Activated naive CD4-positive, alpha-beta T cell treated with anti-CD3 and anti-CD28 coated beads, Interleukin-2, amount 10 ng/mL, durations not matched to agents 7 days and 5 days (primary cell): ENCODE measurements at regions not wholly inside any gene's neighbourhood (a gene's known extent, or its start where the extent isn't known, plus 50 kb on each side); places are given as distances from the start of the nearest gene placed in this dataset.
"Not testable (repeated sequence)": the region's sequence is repeated elsewhere in the genome, so short reads cannot be mapped to it uniquely, and the experiment has no call there.

Experiments
- CTCF ChIA-PET: fragments of 350-600 bp; sonication (Branson Sonifier 250); formaldehyde crosslinking; loops from one replicate; lab custom pipeline; 2021; ENCODE audit warnings: antibody characterized with exemption; lab: Charles Lee
- DNase-seq: peaks from one replicate; pipeline ENCODE4 v3.0.0-alpha.2; 2020
- H3K27ac Mint-ChIP-seq: one replicate; pipeline ENCODE4 v1.8.0; 2021; ENCODE audit warnings: mild to moderate bottlenecking, moderate library complexity, mixed read lengths
- H3K27me3 Mint-ChIP-seq: one replicate; pipeline ENCODE4 v1.8.0; 2021; ENCODE audit warnings: mild to moderate bottlenecking, mixed read lengths
- H3K36me3 Mint-ChIP-seq: one replicate; pipeline ENCODE4 v1.8.0; 2021; ENCODE audit warnings: mixed read lengths
- H3K4me1 Mint-ChIP-seq: one replicate; pipeline ENCODE4 v1.8.0; 2021; ENCODE audit warnings: mixed read lengths
- H3K4me3 Mint-ChIP-seq: one replicate; pipeline ENCODE4 v1.8.0; 2021; ENCODE audit warnings: mild to moderate bottlenecking, moderate library complexity, mixed read lengths
- H3K9me3 Mint-ChIP-seq: one replicate; pipeline ENCODE4 v1.8.0; 2021; ENCODE audit warnings: mixed read lengths

DNA sequence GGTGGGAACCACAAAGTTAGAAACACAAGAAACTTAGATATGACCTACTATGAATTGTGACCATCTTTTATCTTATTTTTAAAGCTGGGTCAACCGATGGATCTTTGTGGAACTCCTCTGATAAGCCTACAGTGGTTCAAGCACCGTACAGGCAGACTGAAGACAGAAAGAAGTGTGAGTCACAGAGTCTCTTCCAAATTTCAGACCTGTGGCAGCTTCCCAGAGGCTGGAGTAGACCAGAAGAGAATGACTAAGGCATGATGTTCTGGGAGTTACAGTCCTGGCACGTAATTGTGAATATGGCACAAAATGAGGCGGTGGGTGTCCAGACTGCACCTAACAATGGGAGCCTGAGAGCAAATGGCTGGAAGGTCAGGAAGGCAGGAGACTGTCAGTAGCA is 70.0 kb downstream of the LMO4 start:
- no peaks in the 10 kb centered on the region for H3K9me3 Mint-ChIP-seq
- no peaks in the 10 kb centered on the region for H3K36me3 Mint-ChIP-seq
- no peak for DNase-seq
- H3K27ac Mint-ChIP-seq: no peak overlapping the region
- no peak overlapping the region for H3K4me3 Mint-ChIP-seq
- CTCF ChIA-PET: no interaction called here
- H3K27me3 Mint-ChIP-seq: peaks cover 17% of the 10 kb centered on the region
- peaks cover 1% of the 10 kb centered on the region for H3K4me1 Mint-ChIP-seq

GRCh38 chr1:87399264-87399663 is 70.6 kb downstream of the LMO4 start:
- Mint-ChIP-seq H3K27ac (no peak overlapping the region), H3K4me3 (no peak overlapping the region), H3K36me3 (no peaks in the 10 kb centered on the region), H3K27me3 (peaks cover 19% of the 10 kb centered on the region), H3K4me1 (peaks cover 7% of the 10 kb centered on the region), H3K9me3 (no peaks in the 10 kb centered on the region)
- no peak for DNase-seq
- CTCF ChIA-PET: no interaction called here

- H3K36me3 Mint-ChIP-seq: no peaks in the 10 kb centered on the region
- H3K9me3 Mint-ChIP-seq: no peaks in the 10 kb centered on the region
- CTCF ChIA-PET: no interaction called here
- H3K4me3 Mint-ChIP-seq: no peak overlapping the region
- DNase-seq: no peak
- H3K27me3 Mint-ChIP-seq: peaks cover 19% of the 10 kb centered on the region
- H3K27ac Mint-ChIP-seq: no peak overlapping the region
- H3K4me1 Mint-ChIP-seq: peaks cover 12% of the 10 kb centered on the region
Measured at GRCh38 chr1:87399701-87400100, 71.0 kb downstream of the LMO4 start.

GRCh38 chr1:87400813-87401212 is 72.1 kb downstream of the LMO4 start:
- DNase-seq: no peak
- H3K4me3 Mint-ChIP-seq: no peak overlapping the region
- CTCF ChIA-PET: no interaction called here

GRCh38 chr1:87402241-87403002 is 73.7 kb downstream of the LMO4 start:
- Mint-ChIP-seq H3K27me3 (peaks cover 21% of the 10 kb centered on the region), H3K9me3 (peaks cover 2% of the 10 kb centered on the region), H3K27ac (no peak overlapping the region), H3K36me3 (no peaks in the 10 kb centered on the region), H3K4me1 (peaks cover 22% of the 10 kb centered on the region), H3K4me3 (no peak overlapping the region)
- CTCF ChIA-PET: no interaction called here
- DNase-seq: no peak

More at GRCh38 chr1:87400813-87401212, 72.1 kb downstream of the LMO4 start:
- H3K4me1 Mint-ChIP-seq: peaks cover 22% of the 10 kb centered on the region
- no peaks in the 10 kb centered on the region for H3K36me3 Mint-ChIP-seq
- H3K27me3 Mint-ChIP-seq: peaks cover 25% of the 10 kb centered on the region
- H3K9me3 Mint-ChIP-seq: peaks cover 2% of the 10 kb centered on the region
- H3K27ac Mint-ChIP-seq: no peak overlapping the region

DNA sequence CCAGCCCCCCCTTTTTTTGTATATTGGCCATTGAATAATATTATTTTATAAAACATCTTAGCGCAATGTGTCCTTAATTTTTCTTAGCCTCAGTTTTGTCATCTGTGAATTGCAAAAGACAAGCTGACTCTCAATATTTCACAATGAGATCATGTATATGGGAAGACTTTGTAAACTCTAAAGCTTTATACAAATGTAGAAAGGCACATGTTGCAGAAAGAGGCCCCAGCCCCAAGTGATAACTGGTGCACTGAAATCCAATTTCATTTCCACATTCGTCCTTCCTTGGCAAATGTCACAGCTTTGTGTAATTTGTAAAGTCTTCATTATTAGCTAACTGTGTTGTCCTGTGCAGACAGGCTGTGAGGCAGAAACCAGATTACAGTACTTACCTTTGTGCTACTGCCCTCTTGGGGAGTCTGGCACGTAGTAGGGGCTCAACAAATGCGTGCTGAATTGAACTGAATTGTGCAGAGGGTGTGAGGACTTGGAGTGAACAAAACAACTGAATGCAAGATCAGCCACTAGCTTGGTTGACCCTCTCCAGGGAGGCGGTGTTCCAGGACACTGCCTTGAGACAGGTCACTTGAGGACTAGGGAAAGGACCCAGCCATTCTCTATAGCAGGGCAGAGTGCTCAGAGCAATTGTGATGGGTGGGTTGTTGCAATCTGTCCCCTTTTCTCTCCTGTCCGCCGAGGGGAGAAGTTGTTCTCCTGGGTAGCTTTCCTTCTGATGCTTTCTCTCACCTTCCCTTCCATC is 74.6 kb downstream of the LMO4 start:
- no peak overlapping the region for H3K4me3 Mint-ChIP-seq
- H3K9me3 Mint-ChIP-seq: peaks cover 2% of the 10 kb centered on the region
- H3K27ac Mint-ChIP-seq: no peak overlapping the region
- H3K27me3 Mint-ChIP-seq: peaks cover 17% of the 10 kb centered on the region
- CTCF ChIA-PET: no interaction called here
- H3K4me1 Mint-ChIP-seq: peaks cover 22% of the 10 kb centered on the region
- DNase-seq: no peak
- no peaks in the 10 kb centered on the region for H3K36me3 Mint-ChIP-seq

- Mint-ChIP-seq H3K4me3 (no peak overlapping the region), H3K27me3 (peaks cover 19% of the 10 kb centered on the region), H3K4me1 (peaks cover 22% of the 10 kb centered on the region), H3K36me3 (no peaks in the 10 kb centered on the region), H3K9me3 (peaks cover 2% of the 10 kb centered on the region), H3K27ac (no peak overlapping the region)
- peak; percentile 33 for DNase-seq
- CTCF ChIA-PET: no interaction called here
Measured at GRCh38 chr1:87404296-87404695, 75.6 kb downstream of the LMO4 start.

- H3K27me3 Mint-ChIP-seq: peaks cover 17% of the 10 kb centered on the region
- no peak for DNase-seq
- H3K36me3 Mint-ChIP-seq: no peaks in the 10 kb centered on the region
- H3K9me3 Mint-ChIP-seq: peaks cover 2% of the 10 kb centered on the region
- H3K27ac Mint-ChIP-seq: no peak overlapping the region
- CTCF ChIA-PET: no interaction called here
- H3K4me3 Mint-ChIP-seq: no peak overlapping the region
- H3K4me1 Mint-ChIP-seq: peaks cover 23% of the 10 kb centered on the region
Measured at GRCh38 chr1:87408665-87409248, 80.1 kb downstream of the LMO4 start.

DNA sequence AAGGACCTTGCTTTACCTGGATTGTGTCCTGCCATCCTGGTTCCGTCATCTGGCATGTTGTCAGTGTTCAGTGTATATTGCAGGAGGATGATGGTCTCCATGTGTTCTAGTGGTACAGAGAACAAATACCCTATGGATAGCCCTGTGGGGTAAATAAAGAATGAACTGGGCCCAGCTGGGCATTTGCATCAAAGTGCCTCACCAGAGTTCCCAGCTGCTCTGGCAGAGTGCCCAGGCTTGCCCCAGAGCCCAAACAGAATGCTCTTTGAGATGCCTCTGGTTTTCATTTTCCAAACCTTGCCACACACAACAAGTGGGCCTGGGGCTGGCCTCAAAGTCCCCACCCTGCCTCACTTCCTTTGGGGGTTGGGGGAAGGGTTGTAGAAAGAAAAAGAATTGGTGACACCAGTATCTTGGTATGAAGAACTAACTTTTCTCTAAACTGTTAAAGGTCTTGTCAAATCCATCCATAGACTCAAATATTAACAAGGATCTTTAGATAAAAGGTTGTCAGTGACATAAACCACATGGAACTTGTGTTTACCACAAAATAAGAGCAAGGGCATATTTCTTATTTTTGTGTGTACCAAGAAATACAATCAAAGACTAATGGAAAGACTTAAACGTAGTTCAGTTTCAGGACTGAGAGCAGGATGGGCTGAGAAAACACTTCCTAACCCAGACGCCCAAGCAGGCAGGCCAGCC is 82.2 kb downstream of the LMO4 start:
- H3K36me3 Mint-ChIP-seq: no peaks in the 10 kb centered on the region
- no peak overlapping the region for H3K4me3 Mint-ChIP-seq
- DNase-seq: no peak
- peaks cover 10% of the 10 kb centered on the region for H3K27me3 Mint-ChIP-seq
- peaks cover 3% of the 10 kb centered on the region for H3K4me1 Mint-ChIP-seq
- no peaks in the 10 kb centered on the region for H3K9me3 Mint-ChIP-seq
- CTCF ChIA-PET: interaction anchor here (1.0 kb wide), 1 partner anchor 85 kb away, joined by 3 read pairs; no protein-coding TSS in a partner anchor
- no peak overlapping the region for H3K27ac Mint-ChIP-seq

DNA sequence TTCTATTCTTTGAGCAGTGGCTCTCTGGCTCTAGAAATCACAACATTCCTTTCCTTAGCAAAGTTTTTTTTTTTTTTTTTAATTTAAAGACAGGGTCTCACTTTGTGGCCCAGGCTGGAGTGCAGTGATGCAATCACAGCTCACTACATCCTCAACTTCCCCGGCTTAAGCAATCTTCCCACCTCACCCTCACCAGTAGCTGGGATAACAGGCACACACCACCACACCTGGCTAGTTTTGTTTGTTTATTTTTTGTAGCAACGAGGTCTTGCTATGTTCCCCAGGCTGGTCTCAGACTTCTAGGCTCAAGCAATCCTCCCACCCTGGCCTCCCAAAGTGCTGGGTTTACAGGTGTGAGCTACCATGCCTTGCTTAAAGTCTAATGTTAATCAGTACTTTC is 85.2 kb downstream of the LMO4 start:
- H3K9me3 Mint-ChIP-seq, H3K27me3 Mint-ChIP-seq, H3K36me3 Mint-ChIP-seq, H3K27ac Mint-ChIP-seq, CTCF ChIA-PET, H3K4me1 Mint-ChIP-seq, H3K4me3 Mint-ChIP-seq, DNase-seq: not testable (repeated sequence)

DNA sequence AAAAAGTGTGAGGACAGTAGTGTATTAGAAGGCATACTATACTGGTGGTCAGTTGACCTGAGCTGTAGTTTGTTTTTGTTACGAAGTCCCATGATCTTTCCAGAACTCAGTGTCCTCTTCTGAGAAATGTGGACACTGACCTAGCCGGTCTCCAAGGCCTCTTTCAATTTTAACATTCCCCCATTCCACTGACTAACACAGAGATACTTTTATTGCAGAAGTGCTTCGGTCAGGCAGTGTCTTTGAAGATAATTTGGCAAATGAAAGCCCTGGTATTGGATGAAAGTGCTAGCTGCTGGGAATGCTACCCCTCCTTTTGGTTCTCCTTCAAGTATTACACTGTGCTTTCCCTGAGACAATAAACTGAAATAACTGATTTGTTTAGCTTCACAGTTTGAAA is 89.4 kb downstream of the LMO4 start:
- H3K36me3 Mint-ChIP-seq: no peaks in the 10 kb centered on the region
- CTCF ChIA-PET: interaction anchor here (0.6 kb wide), 1 partner anchor 11 kb away, joined by 3 read pairs; no protein-coding TSS in a partner anchor
- DNase-seq: no peak
- no peaks in the 10 kb centered on the region for H3K4me1 Mint-ChIP-seq
- H3K9me3 Mint-ChIP-seq: no peaks in the 10 kb centered on the region
- H3K27me3 Mint-ChIP-seq: no peaks in the 10 kb centered on the region
- H3K4me3 Mint-ChIP-seq: no peak overlapping the region
- no peak overlapping the region for H3K27ac Mint-ChIP-seq

DNA sequence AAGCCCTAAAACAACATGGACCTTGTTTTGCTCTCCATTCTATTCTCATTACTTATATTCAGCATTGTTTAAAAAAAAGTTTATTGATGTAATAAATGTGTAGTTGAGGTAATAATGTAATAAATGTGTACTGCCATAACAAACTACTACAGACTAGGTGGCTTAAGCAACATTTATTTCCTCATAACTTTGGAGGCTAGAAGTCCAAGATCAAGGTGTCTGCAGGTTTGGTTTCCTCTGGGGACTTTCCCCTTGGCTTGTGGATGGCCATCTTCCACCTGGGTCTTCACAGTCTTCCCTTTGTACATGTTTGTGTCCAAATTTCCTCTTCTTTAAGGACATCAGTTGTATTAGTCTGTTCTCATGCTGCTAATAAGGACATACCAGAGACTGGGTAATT is 93.1 kb downstream of the LMO4 start:
- Mint-ChIP-seq H3K27ac (no peak overlapping the region), H3K27me3 (peaks cover under 1% of the 10 kb centered on the region), H3K4me3 (no peak overlapping the region), H3K4me1 (no peaks in the 10 kb centered on the region), H3K36me3 (no peaks in the 10 kb centered on the region), H3K9me3 (no peaks in the 10 kb centered on the region)
- no peak for DNase-seq
- CTCF ChIA-PET: no interaction called here

DNA sequence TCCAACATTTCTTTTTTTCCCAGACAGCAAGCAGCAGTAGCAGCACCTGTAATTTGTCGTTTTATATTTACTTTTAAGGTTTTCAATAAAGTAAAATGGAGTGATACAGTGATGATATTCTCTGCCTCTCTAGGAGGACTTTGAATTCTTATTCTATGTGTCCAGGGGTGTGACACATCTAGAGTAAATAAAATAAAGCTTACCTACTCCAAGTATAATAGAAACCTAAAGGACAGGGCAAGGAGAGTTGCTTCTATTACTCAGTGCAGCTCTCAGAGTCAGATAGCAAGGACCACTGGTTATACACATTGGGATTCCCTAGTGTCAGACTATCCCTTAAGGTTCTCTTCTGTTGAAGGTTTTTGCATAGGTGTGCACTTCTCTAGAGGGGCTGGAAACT is 95.9 kb downstream of the LMO4 start:
- no peaks in the 10 kb centered on the region for H3K9me3 Mint-ChIP-seq
- H3K4me1 Mint-ChIP-seq: no peaks in the 10 kb centered on the region
- H3K36me3 Mint-ChIP-seq: no peaks in the 10 kb centered on the region
- no peak overlapping the region for H3K4me3 Mint-ChIP-seq
- no peak overlapping the region for H3K27ac Mint-ChIP-seq
- CTCF ChIA-PET: interaction anchor here (1.2 kb wide), 1 partner anchor 73 kb away, joined by 3 read pairs; no protein-coding TSS in a partner anchor
- H3K27me3 Mint-ChIP-seq: peaks cover 4% of the 10 kb centered on the region
- DNase-seq: no peak
